ENCODE measurements at regions not wholly inside any gene's neighbourhood (a gene's known extent, or its start where the extent isn't known, plus 50 kb on each side); places are given as distances from the start of the nearest gene placed in this dataset.

- DNase-seq: no peak
These were observed 237.1 kb upstream of the NRP1 start for GRCh38 chr10:33571616-33572015.

- DNase-seq: no peak
These were observed 236.0 kb upstream of the NRP1 start for GRCh38 chr10:33570495-33570894.

- DNase-seq: no peak
These were observed 235.2 kb upstream of the NRP1 start for GRCh38 chr10:33569702-33570101.

GRCh38 chr10:33566426-33566825 is 232.0 kb upstream of the NRP1 start:
- no peak for DNase-seq

GRCh38 chr10:33566001-33566400 is 231.5 kb upstream of the NRP1 start:
- DNase-seq: no peak

- no peak for DNase-seq
These were observed 230.8 kb upstream of the NRP1 start for GRCh38 chr10:33565231-33565630.

GRCh38 chr10:33559105-33559504 is 224.6 kb upstream of the NRP1 start:
- no peak for DNase-seq

GRCh38 chr10:33557313-33557712 is 222.8 kb upstream of the NRP1 start:
- no peak for DNase-seq

GRCh38 chr10:33556620-33557019 is 222.2 kb upstream of the NRP1 start:
- DNase-seq: no peak

- no peak for DNase-seq
These were observed 221.6 kb upstream of the NRP1 start for GRCh38 chr10:33556103-33556502.

- no peak for DNase-seq
These were observed 219.5 kb upstream of the NRP1 start for GRCh38 chr10:33553748-33554571.

- no peak for DNase-seq
These were observed 217.8 kb upstream of the NRP1 start for GRCh38 chr10:33552290-33552689.

- no peak for DNase-seq
These were observed 216.3 kb upstream of the NRP1 start for GRCh38 chr10:33550811-33551210.

- no peak for DNase-seq
These were observed 213.5 kb upstream of the NRP1 start for GRCh38 chr10:33547976-33548375.

GRCh38 chr10:33546031-33546430 is 211.6 kb upstream of the NRP1 start:
- DNase-seq: no peak

GRCh38 chr10:33542752-33543505 is 208.5 kb upstream of the NRP1 start:
- DNase-seq: no peak

- DNase-seq: no peak
These were observed 204.6 kb upstream of the NRP1 start for GRCh38 chr10:33539116-33539515.

GRCh38 chr10:33537066-33537465 is 202.6 kb upstream of the NRP1 start:
- no peak for DNase-seq

- no peak for DNase-seq
These were observed 202.0 kb upstream of the NRP1 start for GRCh38 chr10:33536508-33536907.

GRCh38 chr10:33535866-33536265 is 201.4 kb upstream of the NRP1 start:
- no peak for DNase-seq

- DNase-seq: no peak
These were observed 199.9 kb upstream of the NRP1 start for GRCh38 chr10:33534416-33534815.

- no peak for DNase-seq
These were observed 199.1 kb upstream of the NRP1 start for GRCh38 chr10:33533612-33534011.

- DNase-seq: no peak
These were observed 198.4 kb upstream of the NRP1 start for GRCh38 chr10:33532901-33533300.

GRCh38 chr10:33529234-33529633 is 194.8 kb upstream of the NRP1 start:
- DNase-seq: no peak
